ENCODE measurements at regions not wholly inside any gene's neighbourhood (a gene's known extent, or its start where the extent isn't known, plus 50 kb on each side); places are given as distances from the start of the nearest gene placed in this dataset.

DNA sequence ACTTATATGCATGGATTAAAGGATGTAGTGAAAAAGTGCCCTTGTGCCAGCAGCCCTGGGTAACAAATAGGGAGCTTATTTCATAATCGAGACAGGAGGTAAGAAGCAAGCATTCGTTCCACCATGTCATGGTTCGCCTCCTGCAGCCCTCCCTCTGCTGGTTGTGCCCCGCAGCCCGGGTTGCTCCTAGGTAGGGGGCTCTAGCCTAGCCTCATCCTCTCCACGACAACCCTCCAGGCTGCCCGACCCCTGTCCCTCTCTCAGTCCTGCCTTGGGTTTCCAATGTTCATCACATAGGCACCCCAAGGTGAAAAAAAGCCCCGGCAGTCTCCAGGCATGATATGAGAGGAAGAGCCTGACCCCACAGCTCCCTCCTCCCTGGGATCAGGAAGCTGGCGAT is 75.5 kb upstream of the SYNDIG1 start:
- H3K36me3 ChIP-seq = no peaks in the 10 kb centered on the region
- H3K4me1 ChIP-seq = no peaks in the 10 kb centered on the region
- ATAC-seq = no peak
- H3K9me3 ChIP-seq = no peaks in the 10 kb centered on the region
- peaks cover 5% of the 10 kb centered on the region for H3K27me3 ChIP-seq
- H3K4me3 ChIP-seq = no peak overlapping the region
- TF ChIP-seq, protein P1, sequence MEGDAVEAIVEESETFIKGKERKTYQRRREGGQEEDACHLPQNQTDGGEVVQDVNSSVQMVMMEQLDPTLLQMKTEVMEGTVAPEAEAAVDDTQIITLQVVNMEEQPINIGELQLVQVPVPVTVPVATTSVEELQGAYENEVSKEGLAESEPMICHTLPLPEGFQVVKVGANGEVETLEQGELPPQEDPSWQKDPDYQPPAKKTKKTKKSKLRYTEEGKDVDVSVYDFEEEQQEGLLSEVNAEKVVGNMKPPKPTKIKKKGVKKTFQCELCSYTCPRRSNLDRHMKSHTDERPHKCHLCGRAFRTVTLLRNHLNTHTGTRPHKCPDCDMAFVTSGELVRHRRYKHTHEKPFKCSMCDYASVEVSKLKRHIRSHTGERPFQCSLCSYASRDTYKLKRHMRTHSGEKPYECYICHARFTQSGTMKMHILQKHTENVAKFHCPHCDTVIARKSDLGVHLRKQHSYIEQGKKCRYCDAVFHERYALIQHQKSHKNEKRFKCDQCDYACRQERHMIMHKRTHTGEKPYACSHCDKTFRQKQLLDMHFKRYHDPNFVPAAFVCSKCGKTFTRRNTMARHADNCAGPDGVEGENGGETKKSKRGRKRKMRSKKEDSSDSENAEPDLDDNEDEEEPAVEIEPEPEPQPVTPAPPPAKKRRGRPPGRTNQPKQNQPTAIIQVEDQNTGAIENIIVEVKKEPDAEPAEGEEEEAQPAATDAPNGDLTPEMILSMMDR (IDR thresholded peaks at IDR 0.05) = no peak
- intact Hi-C loops (cut with DNase I) = no loop called here
- H3K27ac ChIP-seq = no peak overlapping the region
- DNase-seq = no peak

DNA sequence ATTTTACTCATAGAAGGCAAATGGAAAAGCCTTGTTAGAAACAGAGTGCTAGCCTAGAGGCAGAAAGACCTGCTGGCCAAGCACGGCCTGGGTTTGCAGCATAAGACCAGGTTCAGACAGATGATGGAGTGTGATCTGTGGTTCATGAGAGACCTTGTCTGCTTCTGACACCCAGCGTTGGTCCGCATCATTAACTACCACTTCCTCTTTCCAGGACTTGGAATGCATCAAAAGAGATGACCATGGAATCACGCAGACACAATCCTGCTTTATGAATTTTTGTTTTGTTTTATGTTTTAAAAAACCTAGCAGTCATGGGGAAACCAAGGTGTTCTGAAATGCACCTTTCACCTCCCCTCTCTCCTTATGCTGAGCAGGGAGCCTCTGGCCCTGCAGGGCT is 76.8 kb upstream of the SYNDIG1 start:
- Histone ChIP-seq H3K9me3 (no peaks in the 10 kb centered on the region), H3K27me3 (peaks cover 5% of the 10 kb centered on the region), H3K4me1 (no peaks in the 10 kb centered on the region), H3K36me3 (no peaks in the 10 kb centered on the region), H3K4me3 (no peak overlapping the region), H3K27ac (no peak overlapping the region)
- intact Hi-C loops (cut with DNase I) = no loop called here
- TF ChIP-seq, protein P1 (IDR thresholded peaks at IDR 0.05) = no peak
- ATAC-seq (no peak), DNase-seq (no peak)

DNA sequence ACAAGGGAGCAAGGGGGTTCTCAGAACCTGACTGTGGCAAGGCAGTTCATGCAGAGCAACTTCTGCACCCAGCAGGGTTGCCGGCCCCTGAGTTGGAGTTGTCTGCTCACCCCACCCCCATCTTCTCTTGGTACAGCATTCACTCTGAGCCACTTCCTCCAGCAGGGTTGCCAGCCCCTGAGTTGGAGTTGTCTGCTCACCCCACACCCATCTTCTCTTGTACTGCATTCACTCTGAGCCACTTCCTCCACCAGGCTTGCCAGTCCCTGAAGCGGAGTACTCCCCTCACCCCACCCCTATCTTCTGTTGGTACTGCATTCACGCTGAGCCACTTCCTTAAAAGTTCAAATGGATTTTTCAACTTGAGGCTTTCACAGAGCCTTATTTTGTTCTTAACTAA is 79.7 kb upstream of the SYNDIG1 start:
- TF ChIP-seq, protein P1 (IDR thresholded peaks at IDR 0.05) = no peak
- no peaks in the 10 kb centered on the region for H3K36me3 ChIP-seq
- DNase-seq = no peak
- H3K27ac ChIP-seq = no peak overlapping the region
- H3K4me1 ChIP-seq = no peaks in the 10 kb centered on the region
- H3K27me3 ChIP-seq = peaks cover 5% of the 10 kb centered on the region
- no peak overlapping the region for H3K4me3 ChIP-seq
- intact Hi-C loops (cut with DNase I) = no loop called here
- peak; percentile 75 for ATAC-seq
- no peaks in the 10 kb centered on the region for H3K9me3 ChIP-seq

DNA sequence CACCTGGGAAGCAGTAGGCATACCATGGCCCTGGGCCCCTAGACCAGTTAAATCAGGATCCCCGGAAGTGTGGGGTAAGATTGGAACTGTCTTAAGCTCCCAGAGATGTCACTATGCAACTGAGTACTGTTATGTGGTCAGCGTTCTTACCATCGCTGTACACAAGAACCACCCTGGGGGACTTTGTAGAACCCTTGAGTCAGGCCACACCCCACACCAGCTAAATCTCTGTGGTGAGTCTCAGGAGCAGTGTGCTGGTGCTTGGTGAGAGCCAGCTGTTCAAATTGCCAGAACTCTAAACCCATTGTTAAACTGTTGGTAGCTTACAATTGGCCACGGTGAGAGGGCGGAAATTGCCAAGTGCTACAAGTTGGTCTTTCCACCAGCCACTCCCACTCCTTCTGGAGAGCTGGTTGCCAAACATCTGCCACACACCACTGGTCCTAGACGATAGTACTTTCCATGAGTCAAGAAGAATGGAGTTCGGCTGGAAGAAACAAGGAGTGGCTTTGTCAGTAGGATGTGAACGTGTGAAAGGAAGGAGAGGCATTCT is 80.5 kb upstream of the SYNDIG1 start:
- ATAC-seq = no peak
- TF ChIP-seq, protein P1 (IDR thresholded peaks at IDR 0.05) = no peak
- Histone ChIP-seq H3K4me3 (no peak overlapping the region), H3K36me3 (no peaks in the 10 kb centered on the region), H3K27me3 (peaks cover 5% of the 10 kb centered on the region), H3K9me3 (no peaks in the 10 kb centered on the region), H3K4me1 (no peaks in the 10 kb centered on the region), H3K27ac (no peak overlapping the region)
- no peak for DNase-seq
- intact Hi-C loops (cut with DNase I) = no loop called here

DNA sequence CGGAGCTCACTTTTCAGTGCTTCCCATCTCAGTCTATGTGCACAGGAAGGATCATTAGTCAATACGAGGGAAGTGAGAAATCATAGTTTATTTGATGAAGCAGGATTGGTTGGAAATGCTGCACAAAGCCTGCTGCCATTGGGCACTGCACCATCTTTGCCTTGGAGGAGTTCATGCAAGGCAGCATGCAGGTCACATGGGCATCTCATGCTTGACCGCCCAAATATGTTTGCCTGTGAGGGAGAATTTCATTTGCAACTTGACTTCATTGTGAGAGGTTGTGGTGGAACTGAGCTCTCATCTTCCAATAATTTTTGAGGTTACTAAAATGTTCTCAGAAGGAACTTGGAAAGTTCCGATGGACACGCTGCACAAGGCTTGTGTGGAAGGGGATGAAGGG is 83.9 kb upstream of the SYNDIG1 start:
- Histone ChIP-seq H3K27ac (no peak overlapping the region), H3K4me3 (no peak overlapping the region), H3K9me3 (no peaks in the 10 kb centered on the region), H3K36me3 (no peaks in the 10 kb centered on the region), H3K4me1 (no peaks in the 10 kb centered on the region), H3K27me3 (no peaks in the 10 kb centered on the region)
- intact Hi-C loops (cut with DNase I) = no loop called here
- DNase-seq = no peak
- TF ChIP-seq, protein P1 (IDR thresholded peaks at IDR 0.05) = no peak
- no peak for ATAC-seq

DNA sequence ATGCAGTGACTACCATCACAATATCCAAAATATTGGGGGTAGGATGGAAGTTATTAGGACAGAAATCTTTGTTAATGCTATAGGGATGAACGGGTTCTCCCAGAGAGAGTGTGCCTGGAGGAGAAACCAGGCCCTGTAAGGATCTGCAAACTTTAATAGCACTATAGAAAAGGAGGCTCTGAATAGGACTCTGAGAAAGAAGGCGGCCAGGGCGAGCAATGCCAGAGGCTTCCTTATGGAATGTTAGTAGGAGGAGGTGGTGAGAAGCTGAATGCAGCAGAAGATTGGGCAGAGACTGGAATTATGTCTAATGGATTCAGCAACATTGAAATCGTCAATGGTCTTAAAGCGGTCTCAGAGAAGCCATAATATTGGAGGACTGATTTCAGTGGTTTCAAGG is 84.6 kb upstream of the SYNDIG1 start:
- H3K27me3 ChIP-seq = no peaks in the 10 kb centered on the region
- H3K36me3 ChIP-seq = no peaks in the 10 kb centered on the region
- no peaks in the 10 kb centered on the region for H3K4me1 ChIP-seq
- no peaks in the 10 kb centered on the region for H3K9me3 ChIP-seq
- intact Hi-C loops (cut with DNase I) = no loop called here
- no peak for ATAC-seq
- DNase-seq = no peak
- TF ChIP-seq, protein P1 (IDR thresholded peaks at IDR 0.05) = no peak
- H3K4me3 ChIP-seq = no peak overlapping the region
- no peak overlapping the region for H3K27ac ChIP-seq
